ENCODE measurements at regions not wholly inside any gene's neighbourhood (a gene's known extent, or its start where the extent isn't known, plus 50 kb on each side); places are given as distances from the start of the nearest gene placed in this dataset.

DNA sequence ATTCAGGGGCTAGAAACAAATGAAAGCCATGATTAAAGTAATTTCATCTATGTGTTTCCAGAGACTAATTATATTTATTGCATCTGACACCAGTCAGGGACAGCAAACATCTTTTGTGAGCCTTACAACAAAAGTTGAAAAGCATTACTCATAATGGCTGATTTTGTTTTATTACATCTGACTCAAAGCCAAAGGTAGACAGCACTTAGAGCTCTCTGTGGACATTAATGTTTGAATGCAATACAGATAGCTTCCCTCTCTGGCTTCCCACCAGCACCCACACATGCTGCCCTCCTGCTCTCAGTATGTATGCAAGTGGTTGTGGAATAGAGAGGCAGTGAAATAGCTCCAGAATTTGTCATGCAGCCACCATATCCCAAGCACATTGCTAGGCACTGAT, 198.7 kb downstream of the SETD4 start:
- H3K27me3 ChIP-seq (ENCODE audit: insufficient read depth, low read length, poor library complexity, severe bottlenecking), result no peaks in the 10 kb centered on the region
- H3K36me3 ChIP-seq (ENCODE audit: insufficient read depth, low read length), result no peaks in the 10 kb centered on the region
- no peaks in the 10 kb centered on the region for H3K79me2 ChIP-seq (ENCODE audit: insufficient read depth, low read length)
- no peaks in the 10 kb centered on the region for H3K9me3 ChIP-seq (ENCODE audit: insufficient read depth, low read depth, low read length)
- no peak overlapping the region for H3K4me2 ChIP-seq (ENCODE audit: low read depth, low read length, poor library complexity, severe bottlenecking)
- TF ChIP-seq, protein P1, sequence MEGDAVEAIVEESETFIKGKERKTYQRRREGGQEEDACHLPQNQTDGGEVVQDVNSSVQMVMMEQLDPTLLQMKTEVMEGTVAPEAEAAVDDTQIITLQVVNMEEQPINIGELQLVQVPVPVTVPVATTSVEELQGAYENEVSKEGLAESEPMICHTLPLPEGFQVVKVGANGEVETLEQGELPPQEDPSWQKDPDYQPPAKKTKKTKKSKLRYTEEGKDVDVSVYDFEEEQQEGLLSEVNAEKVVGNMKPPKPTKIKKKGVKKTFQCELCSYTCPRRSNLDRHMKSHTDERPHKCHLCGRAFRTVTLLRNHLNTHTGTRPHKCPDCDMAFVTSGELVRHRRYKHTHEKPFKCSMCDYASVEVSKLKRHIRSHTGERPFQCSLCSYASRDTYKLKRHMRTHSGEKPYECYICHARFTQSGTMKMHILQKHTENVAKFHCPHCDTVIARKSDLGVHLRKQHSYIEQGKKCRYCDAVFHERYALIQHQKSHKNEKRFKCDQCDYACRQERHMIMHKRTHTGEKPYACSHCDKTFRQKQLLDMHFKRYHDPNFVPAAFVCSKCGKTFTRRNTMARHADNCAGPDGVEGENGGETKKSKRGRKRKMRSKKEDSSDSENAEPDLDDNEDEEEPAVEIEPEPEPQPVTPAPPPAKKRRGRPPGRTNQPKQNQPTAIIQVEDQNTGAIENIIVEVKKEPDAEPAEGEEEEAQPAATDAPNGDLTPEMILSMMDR (conservative IDR thresholded peaks at IDR 0.05; ENCODE audit: low read length), result no peak
- H2AFZ ChIP-seq (ENCODE audit: low read length), result no peak overlapping the region
- no peaks in the 10 kb centered on the region for H4K20me1 ChIP-seq (ENCODE audit: insufficient read depth, low read length, poor library complexity, severe bottlenecking)
- H3K9ac ChIP-seq (ENCODE audit: low read depth, low read length, poor library complexity, severe bottlenecking), result no peak overlapping the region
- no peaks in the 10 kb centered on the region for H3K4me1 ChIP-seq (ENCODE audit: insufficient read depth, low read length, poor library complexity, severe bottlenecking)
- H3K9me2 ChIP-seq (replicated peaks; ENCODE audit: low read depth, low read length), result no peaks in the 10 kb centered on the region
- H3F3A ChIP-seq (ENCODE audit: low read depth), result no peaks in the 10 kb centered on the region
- no peak overlapping the region for H3K4me3 ChIP-seq (ENCODE audit: low read length, poor library complexity, severe bottlenecking)

GRCh38 chr21:35860189-35860869, 200.0 kb downstream of the SETD4 start:
- Histone ChIP-seq H3K4me2 (ENCODE audit: low read depth, low read length, poor library complexity, severe bottlenecking) (no peak overlapping the region), H4K20me1 (ENCODE audit: insufficient read depth, low read length, poor library complexity, severe bottlenecking) (no peaks in the 10 kb centered on the region), H3K9me2 (replicated peaks; ENCODE audit: low read depth, low read length) (no peaks in the 10 kb centered on the region), H3K9me3 (ENCODE audit: insufficient read depth, low read depth, low read length) (no peaks in the 10 kb centered on the region), H3K4me1 (ENCODE audit: insufficient read depth, low read length, poor library complexity, severe bottlenecking) (no peaks in the 10 kb centered on the region), H3K36me3 (ENCODE audit: insufficient read depth, low read length) (no peaks in the 10 kb centered on the region), H3K9ac (ENCODE audit: low read depth, low read length, poor library complexity, severe bottlenecking) (no peak overlapping the region), H2AFZ (ENCODE audit: low read length) (no peak overlapping the region), H3K4me3 (ENCODE audit: low read length, poor library complexity, severe bottlenecking) (no peak overlapping the region), H3F3A (ENCODE audit: low read depth) (no peaks in the 10 kb centered on the region), H3K79me2 (ENCODE audit: insufficient read depth, low read length) (no peaks in the 10 kb centered on the region), H3K27me3 (ENCODE audit: insufficient read depth, low read length, poor library complexity, severe bottlenecking) (no peaks in the 10 kb centered on the region)
- TF ChIP-seq, protein P1 (conservative IDR thresholded peaks at IDR 0.05; ENCODE audit: low read length), result no peak
- no peak for TF ChIP-seq EZH2phosphoT487 (IDR thresholded peaks at IDR 0.05; ENCODE audit: borderline replicate concordance)

DNA sequence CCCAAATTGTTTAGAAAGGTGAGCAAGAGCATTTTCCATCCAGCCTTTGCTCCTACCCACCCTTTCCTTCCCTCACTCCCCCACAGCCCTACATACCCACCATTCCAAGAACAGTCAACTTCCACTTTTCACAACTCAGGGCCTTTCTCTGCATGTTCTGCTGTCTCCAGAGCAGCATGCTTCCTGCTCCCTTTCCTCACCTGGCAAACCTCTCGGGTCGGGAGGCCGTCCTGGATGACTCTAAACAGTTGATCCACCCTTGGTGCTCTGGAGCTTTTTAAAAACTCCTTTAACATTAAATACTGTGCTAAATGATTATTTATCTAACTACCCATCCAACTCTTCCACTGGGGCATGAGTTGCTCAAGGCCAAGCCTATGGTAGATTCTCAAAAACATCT, 200.6 kb downstream of the SETD4 start:
- Histone ChIP-seq H3K9ac (ENCODE audit: low read depth, low read length, poor library complexity, severe bottlenecking) (no peak overlapping the region), H3K27me3 (ENCODE audit: insufficient read depth, low read length, poor library complexity, severe bottlenecking) (no peaks in the 10 kb centered on the region), H3K79me2 (ENCODE audit: insufficient read depth, low read length) (no peaks in the 10 kb centered on the region), H4K20me1 (ENCODE audit: insufficient read depth, low read length, poor library complexity, severe bottlenecking) (no peaks in the 10 kb centered on the region), H3K36me3 (ENCODE audit: insufficient read depth, low read length) (no peaks in the 10 kb centered on the region), H3F3A (ENCODE audit: low read depth) (no peaks in the 10 kb centered on the region), H3K4me2 (ENCODE audit: low read depth, low read length, poor library complexity, severe bottlenecking) (no peak overlapping the region), H2AFZ (ENCODE audit: low read length) (no peak overlapping the region), H3K4me1 (ENCODE audit: insufficient read depth, low read length, poor library complexity, severe bottlenecking) (no peaks in the 10 kb centered on the region), H3K9me2 (replicated peaks; ENCODE audit: low read depth, low read length) (no peaks in the 10 kb centered on the region), H3K9me3 (ENCODE audit: insufficient read depth, low read depth, low read length) (no peaks in the 10 kb centered on the region), H3K4me3 (ENCODE audit: low read length, poor library complexity, severe bottlenecking) (no peak overlapping the region)
- TF ChIP-seq EZH2phosphoT487 (IDR thresholded peaks at IDR 0.05; ENCODE audit: borderline replicate concordance), result no peak
- TF ChIP-seq, protein P1 (conservative IDR thresholded peaks at IDR 0.05; ENCODE audit: low read length), result no peak
